ENCODE measurements at regions not wholly inside any gene's neighbourhood (a gene's known extent, or its start where the extent isn't known, plus 50 kb on each side); places are given as distances from the start of the nearest gene placed in this dataset.

GRCh38 chr16:55018881-55019280 lies 88.2 kb downstream of the IRX5 start:
- TF ChIP-seq CTCF (conservative IDR thresholded peaks at IDR 0.05) (no peak), ZFX (IDR thresholded peaks at IDR 0.05) (no peak)
